Raji (cell line): ENCODE measurements at regions not wholly inside any gene's neighbourhood (a gene's known extent, or its start where the extent isn't known, plus 50 kb on each side); places are given as distances from the start of the nearest gene placed in this dataset.

Source experiments
- POLR2A ChIP-seq: IDR thresholded peaks from 2 replicates; pipeline ENCODE4 v1.6.1; 2011; ENCODE audit warnings: low read depth, low read length, control low read depth; ENCODE audit not compliant: insufficient read depth

- TF ChIP-seq POLR2A, result no peak
These were observed 404.6 kb downstream of the SI start for GRCh38 chr3:164673738-164674137.

GRCh38 chr3:164658125-164658524 lies 420.2 kb downstream of the SI start:
- no peak for TF ChIP-seq POLR2A

- no peak for TF ChIP-seq POLR2A
These were observed 420.7 kb downstream of the SI start for GRCh38 chr3:164657631-164658030.

- TF ChIP-seq POLR2A, result no peak
These were observed 422.8 kb downstream of the SI start for GRCh38 chr3:164655462-164655861.

- TF ChIP-seq POLR2A, result no peak
These were observed 437.2 kb downstream of the SI start for GRCh38 chr3:164641071-164641470.

- no peak for TF ChIP-seq POLR2A
These were observed 437.7 kb downstream of the SI start for GRCh38 chr3:164640591-164640990.

- TF ChIP-seq POLR2A, result no peak
These were observed 457.3 kb downstream of the SI start for GRCh38 chr3:164620956-164621355.

- TF ChIP-seq POLR2A, result no peak
These were observed 457.9 kb downstream of the SI start for GRCh38 chr3:164620423-164620822.

GRCh38 chr3:164612751-164613150 lies 465.5 kb downstream of the SI start:
- no peak for TF ChIP-seq POLR2A

GRCh38 chr3:164608554-164609276 lies 469.6 kb downstream of the SI start:
- TF ChIP-seq POLR2A, result no peak

- TF ChIP-seq POLR2A, result no peak
These were observed 473.6 kb downstream of the SI start for GRCh38 chr3:164604687-164605086.

GRCh38 chr3:164577667-164578210 lies 500.6 kb downstream of the SI start:
- TF ChIP-seq POLR2A, result no peak

GRCh38 chr3:164572436-164572835 lies 505.9 kb downstream of the SI start:
- TF ChIP-seq POLR2A, result no peak

- no peak for TF ChIP-seq POLR2A
These were observed 527.4 kb downstream of the SI start for GRCh38 chr3:164550857-164551256.

GRCh38 chr3:164539215-164539614 lies 539.1 kb downstream of the SI start:
- TF ChIP-seq POLR2A, result no peak

GRCh38 chr3:164537485-164537884 lies 540.8 kb downstream of the SI start:
- TF ChIP-seq POLR2A, result no peak

- TF ChIP-seq POLR2A, result no peak
These were observed 545.0 kb downstream of the SI start for GRCh38 chr3:164533275-164533674.

- no peak for TF ChIP-seq POLR2A
These were observed 552.0 kb downstream of the SI start for GRCh38 chr3:164526250-164526649.

- no peak for TF ChIP-seq POLR2A
These were observed 554.1 kb downstream of the SI start for GRCh38 chr3:164524201-164524600.
